ENCODE measurements at regions not wholly inside any gene's neighbourhood (a gene's known extent, or its start where the extent isn't known, plus 50 kb on each side); places are given as distances from the start of the nearest gene placed in this dataset.
A peak's percentile ranks its signal among the peaks of the same experiment; 100 is the strongest.
"Not testable (repeated sequence)": the region's sequence is repeated elsewhere in the genome, so short reads cannot be mapped to it uniquely, and the experiment has no call there.

- no peak for DNase-seq
These were observed 394.8 kb upstream of the FANCL start for GRCh38 chr2:58635801-58636375.

- DNase-seq, result no peak
These were observed 393.7 kb upstream of the FANCL start for GRCh38 chr2:58634653-58635370.

GRCh38 chr2:58633613-58634365, 392.7 kb upstream of the FANCL start:
- DNase-seq, result no peak

- DNase-seq, result no peak
These were observed 390.9 kb upstream of the FANCL start for GRCh38 chr2:58631986-58632385.

- DNase-seq, result no peak
These were observed 388.5 kb upstream of the FANCL start for GRCh38 chr2:58629545-58630119.

- no peak for DNase-seq
These were observed 379.8 kb upstream of the FANCL start for GRCh38 chr2:58620896-58621295.

GRCh38 chr2:58620093-58620492, 379.0 kb upstream of the FANCL start:
- DNase-seq, result no peak

- DNase-seq, result no peak
These were observed 375.8 kb upstream of the FANCL start for GRCh38 chr2:58616961-58617360.

- peak in 2 of 4 experiments; percentile 4 to 24 for DNase-seq
These were observed 373.1 kb upstream of the FANCL start for GRCh38 chr2:58614219-58614618.

- DNase-seq, result peak in 3 of 4 experiments; percentile 8 to 33 (median 24)
These were observed 371.8 kb upstream of the FANCL start for GRCh38 chr2:58612973-58613372.

GRCh38 chr2:58609326-58609725, 368.2 kb upstream of the FANCL start:
- peak; percentile 2 to 47 (median 22) for DNase-seq

- no peak for DNase-seq
These were observed 367.0 kb upstream of the FANCL start for GRCh38 chr2:58608146-58608545.

- no peak for DNase-seq
These were observed 366.3 kb upstream of the FANCL start for GRCh38 chr2:58607448-58607847.

GRCh38 chr2:58606799-58607198, 365.7 kb upstream of the FANCL start:
- peak; percentile 23 to 59 (median 34) for DNase-seq

GRCh38 chr2:58604096-58604495, 363.0 kb upstream of the FANCL start:
- DNase-seq, result no peak

GRCh38 chr2:58601017-58601416, 359.9 kb upstream of the FANCL start:
- no peak for DNase-seq

- DNase-seq, result no peak
These were observed 357.0 kb upstream of the FANCL start for GRCh38 chr2:58598171-58598570.

- no peak for DNase-seq
These were observed 354.6 kb upstream of the FANCL start for GRCh38 chr2:58595714-58596113.

- DNase-seq, result no peak
These were observed 353.6 kb upstream of the FANCL start for GRCh38 chr2:58594762-58595161.

- DNase-seq, result peak in 3 of 4 experiments; percentile 8 to 22 (median 13)
These were observed 353.1 kb upstream of the FANCL start for GRCh38 chr2:58594175-58594574.

GRCh38 chr2:58586178-58586577, 345.1 kb upstream of the FANCL start:
- DNase-seq, result not testable (repeated sequence)

GRCh38 chr2:58585233-58585632, 344.1 kb upstream of the FANCL start:
- no peak for DNase-seq

GRCh38 chr2:58584606-58585118, 343.5 kb upstream of the FANCL start:
- no peak for DNase-seq
